ENCODE measurements at regions not wholly inside any gene's neighbourhood (a gene's known extent, or its start where the extent isn't known, plus 50 kb on each side); places are given as distances from the start of the nearest gene placed in this dataset.

DNA sequence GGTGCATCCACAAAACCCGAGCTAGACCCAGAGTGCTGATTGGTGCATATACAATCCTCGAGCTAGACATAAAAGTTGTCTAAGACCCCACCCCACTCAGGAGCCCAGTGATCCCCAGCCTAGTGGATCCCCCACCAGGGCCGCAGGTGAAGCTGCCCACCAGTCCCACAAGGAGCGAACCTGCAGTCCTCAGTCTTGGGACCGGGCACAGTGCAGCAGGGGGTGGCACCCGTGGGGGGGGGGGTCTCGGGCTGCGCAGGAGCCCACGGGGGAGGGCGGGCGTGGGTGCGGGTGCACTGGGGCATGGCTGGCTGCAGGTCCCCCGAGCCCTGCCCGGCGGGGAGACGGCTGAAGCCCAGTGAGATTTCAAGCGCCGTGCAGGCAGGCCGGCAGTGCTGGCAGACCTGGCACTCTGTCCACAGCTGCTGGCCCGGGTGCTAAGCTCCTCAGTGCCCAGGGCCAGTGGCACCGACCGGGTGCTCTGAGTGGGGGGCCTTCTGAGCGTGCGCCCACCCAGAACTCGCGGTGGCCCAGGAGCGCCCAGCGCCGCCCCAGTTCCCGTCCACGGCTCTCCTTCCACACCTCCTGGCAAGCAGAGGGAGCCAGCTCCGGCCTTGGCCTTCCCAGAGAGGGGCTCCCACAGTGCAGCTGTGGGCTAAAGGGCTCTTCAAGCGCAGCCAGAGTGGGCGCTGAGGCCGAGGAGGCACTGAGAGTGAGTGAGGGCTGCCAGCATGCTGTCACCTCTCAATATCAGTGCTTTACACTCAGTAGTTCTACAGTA is 989.1 kb downstream of the FAM181B start:
- DNase-seq (ENCODE audit: low read depth, low spot score) (no peak), ATAC-seq (no peak)
- no TSS peak for BruUV-seq (replicated peaks)
- intact Hi-C loops (cut with micrococcal nuclease; ENCODE audit: unreplicated experiment): no loop called here
- ChIA-PET POLR2A (no interaction called here), CTCF (no interaction called here)
- Histone ChIP-seq H3K9me3 (ENCODE audit: control insufficient read depth, insufficient read depth, low read depth, low read length) (no peaks in the 10 kb centered on the region), H3K4me3 (ENCODE audit: low read depth in 2 of 2, low read length in 2 of 2) (no peak overlapping the region), H3K27me3 (ENCODE audit: control insufficient read depth, insufficient read depth, low read length) (no peaks in the 10 kb centered on the region), H3K27ac (ENCODE audit: low read length) (no peak overlapping the region), H3K36me3 (ENCODE audit: control insufficient read depth, insufficient read depth, low read length) (no peaks in the 10 kb centered on the region), H3K4me1 (ENCODE audit: control insufficient read depth, insufficient read depth, low read length) (no peaks in the 10 kb centered on the region)
- in situ Hi-C loops (cut with HindIII; ENCODE audit: low pct_unique_long_range_greater_than_20kb, low sequenced_read_pairs): no loop called here
- TF ChIP-seq, protein P1, sequence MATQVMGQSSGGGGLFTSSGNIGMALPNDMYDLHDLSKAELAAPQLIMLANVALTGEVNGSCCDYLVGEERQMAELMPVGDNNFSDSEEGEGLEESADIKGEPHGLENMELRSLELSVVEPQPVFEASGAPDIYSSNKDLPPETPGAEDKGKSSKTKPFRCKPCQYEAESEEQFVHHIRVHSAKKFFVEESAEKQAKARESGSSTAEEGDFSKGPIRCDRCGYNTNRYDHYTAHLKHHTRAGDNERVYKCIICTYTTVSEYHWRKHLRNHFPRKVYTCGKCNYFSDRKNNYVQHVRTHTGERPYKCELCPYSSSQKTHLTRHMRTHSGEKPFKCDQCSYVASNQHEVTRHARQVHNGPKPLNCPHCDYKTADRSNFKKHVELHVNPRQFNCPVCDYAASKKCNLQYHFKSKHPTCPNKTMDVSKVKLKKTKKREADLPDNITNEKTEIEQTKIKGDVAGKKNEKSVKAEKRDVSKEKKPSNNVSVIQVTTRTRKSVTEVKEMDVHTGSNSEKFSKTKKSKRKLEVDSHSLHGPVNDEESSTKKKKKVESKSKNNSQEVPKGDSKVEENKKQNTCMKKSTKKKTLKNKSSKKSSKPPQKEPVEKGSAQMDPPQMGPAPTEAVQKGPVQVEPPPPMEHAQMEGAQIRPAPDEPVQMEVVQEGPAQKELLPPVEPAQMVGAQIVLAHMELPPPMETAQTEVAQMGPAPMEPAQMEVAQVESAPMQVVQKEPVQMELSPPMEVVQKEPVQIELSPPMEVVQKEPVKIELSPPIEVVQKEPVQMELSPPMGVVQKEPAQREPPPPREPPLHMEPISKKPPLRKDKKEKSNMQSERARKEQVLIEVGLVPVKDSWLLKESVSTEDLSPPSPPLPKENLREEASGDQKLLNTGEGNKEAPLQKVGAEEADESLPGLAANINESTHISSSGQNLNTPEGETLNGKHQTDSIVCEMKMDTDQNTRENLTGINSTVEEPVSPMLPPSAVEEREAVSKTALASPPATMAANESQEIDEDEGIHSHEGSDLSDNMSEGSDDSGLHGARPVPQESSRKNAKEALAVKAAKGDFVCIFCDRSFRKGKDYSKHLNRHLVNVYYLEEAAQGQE (IDR thresholded peaks at IDR 0.05; ENCODE audit: insufficient read depth in 1 of 2, low read depth in 2 of 2, low read length in 1 of 2): no peak
- no peak for TF ChIP-seq TCF7L2 (IDR thresholded peaks at IDR 0.05; ENCODE audit: low read depth, low read length)
- no peak for TF ChIP-seq CTCF (IDR thresholded peaks at IDR 0.05)
- TF ChIP-seq SIN3A (IDR thresholded peaks at IDR 0.05; ENCODE audit: borderline replicate concordance, insufficient read depth, low read depth, low read length): no peak
- TF ChIP-seq POLR2AphosphoS5 (IDR thresholded peaks at IDR 0.05; ENCODE audit: low read depth, low read length): no peak

- ATAC-seq: no peak
- H3K27ac ChIP-seq (ENCODE audit: low read length): no peak overlapping the region
- H3K27me3 ChIP-seq (ENCODE audit: control insufficient read depth, insufficient read depth, low read length): no peaks in the 10 kb centered on the region
- BruUV-seq (replicated peaks): no TSS peak
- H3K9me3 ChIP-seq (ENCODE audit: control insufficient read depth, insufficient read depth, low read depth, low read length): no peaks in the 10 kb centered on the region; the same call in 1 of the 2 replicates
- intact Hi-C loops (cut with micrococcal nuclease; ENCODE audit: unreplicated experiment) (no loop called here), in situ Hi-C loops (cut with HindIII; ENCODE audit: low pct_unique_long_range_greater_than_20kb, low sequenced_read_pairs) (no loop called here)
- H3K36me3 ChIP-seq (ENCODE audit: control insufficient read depth, insufficient read depth, low read length): no peaks in the 10 kb centered on the region
- no peaks in the 10 kb centered on the region for H3K4me1 ChIP-seq (ENCODE audit: control insufficient read depth, insufficient read depth, low read length)
- CTCF ChIA-PET: no interaction called here
- TF ChIP-seq POLR2AphosphoS5 (IDR thresholded peaks at IDR 0.05; ENCODE audit: low read depth, low read length) (no peak), TCF7L2 (IDR thresholded peaks at IDR 0.05; ENCODE audit: low read depth, low read length) (no peak), SIN3A (IDR thresholded peaks at IDR 0.05; ENCODE audit: borderline replicate concordance, insufficient read depth, low read depth, low read length) (no peak), CTCF (IDR thresholded peaks at IDR 0.05) (no peak)
- TF ChIP-seq, protein P1 (IDR thresholded peaks at IDR 0.05; ENCODE audit: insufficient read depth in 1 of 2, low read depth in 2 of 2, low read length in 1 of 2): no peak
- H3K4me3 ChIP-seq (ENCODE audit: low read depth in 2 of 2, low read length in 2 of 2): no peak overlapping the region
- POLR2A ChIA-PET: no interaction called here
- DNase-seq (ENCODE audit: low read depth, low spot score): no peak
Observed at GRCh38 chr11:81725701-81726100, 1008.0 kb downstream of the FAM181B start.

All from Panc1 (cell line).